Lower leg skin (tissue), 4 donors: ENCODE measurements at regions not wholly inside any gene's neighbourhood (a gene's known extent, or its start where the extent isn't known, plus 50 kb on each side); places are given as distances from the start of the nearest gene placed in this dataset.

Experiments
- DNase-seq, 2 donors: peaks; one replicate each; pipeline ENCODE4 v3.0.0-alpha.2; 2019; ENCODE audit warnings: low spot score in 2 of 2
- H3K4me3 ChIP-seq: fragments of 200-600 bp; sonication (generic); 2 replicates; pipeline ENCODE4 v1.5.1; 2017; ENCODE audit warnings: mild to moderate bottlenecking, low read depth; ENCODE audit not compliant: poor library complexity, severe bottlenecking
- CTCF ChIP-seq, 3 donors: fragments of 450-650 bp; IDR thresholded peaks; one replicate each; pipeline ENCODE4 v1.5.1; 2016; ENCODE audit warnings: antibody characterized with exemption in 3 of 3, mild to moderate bottlenecking in 3 of 3, moderate library complexity in 2 of 3
- POLR2A ChIP-seq, 2 donors: fragments of 450-650 bp; IDR thresholded peaks; one replicate each; pipeline ENCODE4 v1.6.1; 2016 to 2017; ENCODE audit warnings: antibody characterized with exemption in 2 of 2, mild to moderate bottlenecking in 1 of 2, moderate library complexity in 1 of 2
- WGBS, 2 donors: methylation state at CpG; one replicate each; pipeline ENCODE4 v1.1.5; 2018; 5-methylcytosine and 5-hydroxymethylcytosine counted together
- intact Hi-C: fragments of 100-400 bp; cut with DNase I; formaldehyde crosslinking; loops from one replicate; pipeline ENCODE4 v1.15.0; 2023; ENCODE audit warnings: low total_unique reads

- TF ChIP-seq CTCF (IDR thresholded peaks at IDR 0.05) (no peak), POLR2A (IDR thresholded peaks at IDR 0.05) (no peak)
- 79 to 88% methylated on average over 2 of the region's 2 CpGs for WGBS, 2 donors
- intact Hi-C loops, result no loop called here
Observed at GRCh38 chr16:55115506-55115905, 184.8 kb downstream of the IRX5 start.

DNA sequence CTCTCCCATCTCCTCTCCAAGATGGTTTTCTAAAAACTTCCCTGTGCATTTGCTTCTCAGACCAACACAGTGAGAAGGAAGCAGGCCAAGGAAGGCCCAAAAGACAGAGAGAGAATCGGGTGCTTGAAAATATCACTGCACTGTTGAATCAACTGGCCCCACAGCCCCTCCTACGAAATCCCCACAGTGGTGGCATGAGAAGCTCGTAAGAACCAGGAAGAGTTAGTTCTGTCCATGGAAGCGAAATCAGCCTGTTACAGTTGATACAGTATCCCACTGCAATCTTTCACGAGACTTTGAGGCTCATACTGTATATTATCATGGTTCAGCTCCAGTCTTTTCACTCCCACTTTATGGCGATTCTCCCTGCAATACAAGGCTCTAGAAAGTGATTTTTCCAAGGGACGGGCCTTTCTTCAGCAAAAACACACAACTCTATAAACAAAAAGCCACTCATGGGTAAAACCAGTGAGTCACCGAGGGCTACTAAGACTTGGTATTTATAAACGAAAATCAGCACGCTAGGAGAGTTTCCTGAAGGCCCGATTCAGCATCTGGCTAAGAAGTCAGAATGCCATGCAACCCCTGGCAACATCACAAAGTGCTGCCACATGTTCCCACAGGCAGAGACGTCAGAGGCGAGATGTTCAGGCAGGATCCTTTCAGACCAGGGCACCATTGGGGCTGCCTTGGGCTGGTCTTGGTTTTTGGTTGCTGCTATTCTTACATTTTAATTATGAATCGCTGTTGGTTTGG lies 185.7 kb downstream of the IRX5 start:
- no peak for TF ChIP-seq POLR2A (IDR thresholded peaks at IDR 0.05)
- TF ChIP-seq CTCF (IDR thresholded peaks at IDR 0.05), result no peak

More at GRCh38 chr16:55115506-55115905, 184.8 kb downstream of the IRX5 start:
- no peak overlapping the region for H3K4me3 ChIP-seq
- no peak for DNase-seq

GRCh38 chr16:55118701-55119260 lies 188.1 kb downstream of the IRX5 start:
- 71 to 80% methylated on average over 10 of the region's 10 CpGs for WGBS, 2 donors
- TF ChIP-seq POLR2A (IDR thresholded peaks at IDR 0.05), result no peak
- no peak for TF ChIP-seq CTCF (IDR thresholded peaks at IDR 0.05)
- no peak for DNase-seq
- intact Hi-C loops, result no loop called here
- no peak overlapping the region for H3K4me3 ChIP-seq

More for the DNA sequence above, 185.7 kb downstream of the IRX5 start:
- intact Hi-C loops, result no loop called here
- 52 to 63% methylated on average over 14 of the region's 14 CpGs for WGBS, 2 donors
- no peak for DNase-seq
- H3K4me3 ChIP-seq, result no peak overlapping the region

DNA sequence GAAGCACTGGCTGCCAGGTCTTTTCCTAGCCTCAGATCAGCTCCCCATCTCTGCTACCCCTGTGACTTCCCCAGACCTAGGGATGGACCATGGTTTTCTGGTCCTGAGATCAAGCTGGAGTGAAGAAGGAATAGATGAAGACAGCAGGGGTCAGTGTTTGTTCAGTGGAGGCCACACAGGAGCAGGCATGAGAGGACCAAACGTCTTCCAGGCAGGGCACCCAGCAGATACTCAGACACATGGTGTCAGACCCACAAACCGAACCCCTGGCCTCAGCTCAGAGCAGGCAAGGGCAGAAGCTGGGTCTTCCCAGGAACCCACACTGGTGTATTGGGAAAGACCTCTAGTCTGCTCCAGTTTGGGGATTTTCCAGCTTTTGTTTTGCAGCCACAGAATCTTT lies 189.7 kb downstream of the IRX5 start:
- WGBS, 2 donors, result 32 to 38% methylated on average over 2 of the region's 2 CpGs
- no peak for DNase-seq
- no peak for TF ChIP-seq POLR2A (IDR thresholded peaks at IDR 0.05)
- intact Hi-C loops, result no loop called here
- H3K4me3 ChIP-seq, result no peak overlapping the region

DNA sequence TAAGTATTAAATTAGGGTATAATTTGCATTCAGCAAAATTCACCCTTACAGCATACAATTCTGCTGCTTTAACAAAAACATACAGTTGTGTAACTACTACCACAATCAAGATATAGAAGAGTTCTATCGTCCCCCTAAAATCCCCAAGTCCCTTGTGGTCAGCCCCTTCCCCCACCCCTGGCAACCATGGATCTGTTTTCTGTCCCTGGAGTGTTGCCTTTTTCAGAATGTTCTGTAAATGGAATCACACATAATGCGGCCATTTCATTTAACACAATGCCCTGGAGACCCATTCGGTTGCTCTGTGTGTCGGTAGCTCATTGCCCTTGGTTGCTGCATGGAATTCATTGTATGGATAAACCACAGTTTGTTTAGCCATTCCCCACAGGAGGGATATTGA lies 190.2 kb downstream of the IRX5 start:
- TF ChIP-seq CTCF (IDR thresholded peaks at IDR 0.05) (no peak), POLR2A (IDR thresholded peaks at IDR 0.05) (no peak)

DNA sequence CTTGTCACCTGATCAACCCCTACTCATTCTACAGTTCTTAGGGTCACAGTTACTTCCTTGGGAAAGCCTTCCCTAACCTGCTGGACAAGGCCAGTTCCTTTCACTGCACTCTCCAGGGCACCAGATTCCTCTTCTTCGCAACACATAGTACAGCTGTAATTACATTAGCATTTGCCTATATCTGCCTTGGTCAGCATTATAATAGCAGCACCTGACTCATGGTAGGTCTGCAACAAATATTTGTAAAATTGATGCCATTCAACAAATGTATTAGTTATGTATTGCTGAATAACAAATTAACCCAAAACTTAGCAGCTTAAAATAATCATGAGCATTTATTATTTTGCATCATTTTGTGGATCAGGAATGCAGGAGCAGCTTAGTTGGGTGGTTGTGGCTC lies 193.0 kb downstream of the IRX5 start:
- TF ChIP-seq CTCF (IDR thresholded peaks at IDR 0.05) (no peak), POLR2A (IDR thresholded peaks at IDR 0.05) (no peak)
- intact Hi-C loops, result no loop called here
- H3K4me3 ChIP-seq, result no peak overlapping the region
- WGBS, 2 donors, result 90 to 96% methylated on average over 1 of the region's 1 CpG
- no peak for DNase-seq

More for the DNA sequence above, 190.2 kb downstream of the IRX5 start:
- no peak for DNase-seq
- intact Hi-C loops, result no loop called here
- no peak overlapping the region for H3K4me3 ChIP-seq
- WGBS, 2 donors, result 75% methylated on average over 4 of the region's 4 CpGs
